ENCODE measurements at regions not wholly inside any gene's neighbourhood (a gene's known extent, or its start where the extent isn't known, plus 50 kb on each side); places are given as distances from the start of the nearest gene placed in this dataset.

DNA sequence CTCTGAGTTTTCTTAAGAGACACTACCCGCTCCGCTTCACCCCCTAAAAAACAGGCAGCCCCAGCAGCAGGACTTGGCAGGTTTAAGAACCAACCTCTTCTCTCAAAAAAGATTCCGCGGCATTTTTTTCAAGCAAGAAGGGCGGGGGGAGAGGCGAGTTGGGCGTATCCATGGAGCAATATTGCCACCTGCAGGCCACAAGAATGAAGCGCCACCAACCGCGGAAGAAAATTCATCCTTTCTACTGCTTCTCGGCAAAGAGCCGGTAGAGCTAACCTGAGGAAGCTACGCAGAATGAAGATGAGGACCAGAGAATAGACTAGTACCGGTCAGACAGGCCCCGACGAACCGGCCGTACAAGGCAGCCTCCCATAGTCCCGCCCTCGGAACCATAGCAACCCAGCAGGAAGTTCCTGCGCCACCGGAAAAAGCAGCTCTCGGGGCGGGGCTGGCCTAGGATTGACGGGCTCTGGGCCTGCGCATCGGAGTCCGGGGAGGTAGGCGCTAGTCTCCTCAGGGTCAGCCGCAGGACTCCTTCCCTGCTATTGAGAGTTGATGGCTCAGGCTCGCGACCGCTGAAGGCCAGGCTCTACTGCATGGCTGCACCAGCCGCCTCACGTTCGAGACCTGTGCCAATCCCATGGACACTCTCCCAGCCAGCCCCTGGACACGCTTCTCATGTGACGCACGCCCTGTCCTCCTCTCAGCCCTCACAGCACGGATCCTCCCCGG is 76.9 kb downstream of the MAGED4 start (continued):
- TF ChIP-seq ZNF654 (tag by site-specific recombination; IDR thresholded peaks at IDR 0.05; ENCODE audit: low read depth) (peak; percentile 99), ZSCAN30 (tag by site-specific recombination; IDR thresholded peaks at IDR 0.05) (0 out of 2 replicates have a peak, but pooled peaks have one; percentile 25), SALL2 (tag by site-specific recombination; IDR thresholded peaks at IDR 0.05; ENCODE audit: borderline replicate concordance) (no peak), MZF1 (tag by site-specific recombination; IDR thresholded peaks at IDR 0.05; ENCODE audit: borderline replicate concordance) (no peak), ZEB2 (tag by site-specific recombination; IDR thresholded peaks at IDR 0.05) (peak; percentile 84; the same call in 1 of the 2 replicates), ZNF394 (tag by site-specific recombination; IDR thresholded peaks at IDR 0.05; ENCODE audit: borderline replicate concordance) (peak; percentile 46), ZFP41 (tag by site-specific recombination; IDR thresholded peaks at IDR 0.05; ENCODE audit: borderline replicate concordance) (no peak), ZNF558 (tag by site-specific recombination; IDR thresholded peaks at IDR 0.05) (peak; percentile 19; the same call in 1 of the 2 replicates), HOXC10 (CRISPR knock-in tag; IDR thresholded peaks at IDR 0.05) (0 out of 2 replicates have a peak, but pooled peaks have one; percentile 69), KLF10 (tag by site-specific recombination; IDR thresholded peaks at IDR 0.05) (peak; percentile 63), ZNF830 (tag by site-specific recombination; IDR thresholded peaks at IDR 0.05; ENCODE audit: low read depth) (no peak), PRDM1 (tag by site-specific recombination; IDR thresholded peaks at IDR 0.05) (no peak), ZNF184 (tag by site-specific recombination; IDR thresholded peaks at IDR 0.05) (0 out of 2 replicates have a peak, but pooled peaks have one; percentile 49), ZNF548 (tag by site-specific recombination; IDR thresholded peaks at IDR 0.05) (no peak), TRIM28 (IDR thresholded peaks at IDR 0.05; ENCODE audit: borderline replicate concordance, low read length) (0 out of 2 replicates have a peak, but pooled peaks have one; percentile 54)
- TF ChIP-seq, protein P1, sequence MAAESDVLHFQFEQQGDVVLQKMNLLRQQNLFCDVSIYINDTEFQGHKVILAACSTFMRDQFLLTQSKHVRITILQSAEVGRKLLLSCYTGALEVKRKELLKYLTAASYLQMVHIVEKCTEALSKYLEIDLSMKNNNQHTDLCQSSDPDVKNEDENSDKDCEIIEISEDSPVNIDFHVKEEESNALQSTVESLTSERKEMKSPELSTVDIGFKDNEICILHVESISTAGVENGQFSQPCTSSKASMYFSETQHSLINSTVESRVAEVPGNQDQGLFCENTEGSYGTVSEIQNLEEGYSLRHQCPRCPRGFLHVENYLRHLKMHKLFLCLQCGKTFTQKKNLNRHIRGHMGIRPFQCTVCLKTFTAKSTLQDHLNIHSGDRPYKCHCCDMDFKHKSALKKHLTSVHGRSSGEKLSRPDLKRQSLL (tag by site-specific recombination; IDR thresholded peaks at IDR 0.05): no peak
- TF ChIP-seq, protein P2, sequence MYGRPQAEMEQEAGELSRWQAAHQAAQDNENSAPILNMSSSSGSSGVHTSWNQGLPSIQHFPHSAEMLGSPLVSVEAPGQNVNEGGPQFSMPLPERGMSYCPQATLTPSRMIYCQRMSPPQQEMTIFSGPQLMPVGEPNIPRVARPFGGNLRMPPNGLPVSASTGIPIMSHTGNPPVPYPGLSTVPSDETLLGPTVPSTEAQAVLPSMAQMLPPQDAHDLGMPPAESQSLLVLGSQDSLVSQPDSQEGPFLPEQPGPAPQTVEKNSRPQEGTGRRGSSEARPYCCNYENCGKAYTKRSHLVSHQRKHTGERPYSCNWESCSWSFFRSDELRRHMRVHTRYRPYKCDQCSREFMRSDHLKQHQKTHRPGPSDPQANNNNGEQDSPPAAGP (tag by site-specific recombination; IDR thresholded peaks at IDR 0.05): peak; percentile 68
- TF ChIP-seq, protein P3, sequence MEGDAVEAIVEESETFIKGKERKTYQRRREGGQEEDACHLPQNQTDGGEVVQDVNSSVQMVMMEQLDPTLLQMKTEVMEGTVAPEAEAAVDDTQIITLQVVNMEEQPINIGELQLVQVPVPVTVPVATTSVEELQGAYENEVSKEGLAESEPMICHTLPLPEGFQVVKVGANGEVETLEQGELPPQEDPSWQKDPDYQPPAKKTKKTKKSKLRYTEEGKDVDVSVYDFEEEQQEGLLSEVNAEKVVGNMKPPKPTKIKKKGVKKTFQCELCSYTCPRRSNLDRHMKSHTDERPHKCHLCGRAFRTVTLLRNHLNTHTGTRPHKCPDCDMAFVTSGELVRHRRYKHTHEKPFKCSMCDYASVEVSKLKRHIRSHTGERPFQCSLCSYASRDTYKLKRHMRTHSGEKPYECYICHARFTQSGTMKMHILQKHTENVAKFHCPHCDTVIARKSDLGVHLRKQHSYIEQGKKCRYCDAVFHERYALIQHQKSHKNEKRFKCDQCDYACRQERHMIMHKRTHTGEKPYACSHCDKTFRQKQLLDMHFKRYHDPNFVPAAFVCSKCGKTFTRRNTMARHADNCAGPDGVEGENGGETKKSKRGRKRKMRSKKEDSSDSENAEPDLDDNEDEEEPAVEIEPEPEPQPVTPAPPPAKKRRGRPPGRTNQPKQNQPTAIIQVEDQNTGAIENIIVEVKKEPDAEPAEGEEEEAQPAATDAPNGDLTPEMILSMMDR (tag by site-specific recombination; IDR thresholded peaks at IDR 0.05): peak; percentile 92
- TF ChIP-seq, protein P4, sequence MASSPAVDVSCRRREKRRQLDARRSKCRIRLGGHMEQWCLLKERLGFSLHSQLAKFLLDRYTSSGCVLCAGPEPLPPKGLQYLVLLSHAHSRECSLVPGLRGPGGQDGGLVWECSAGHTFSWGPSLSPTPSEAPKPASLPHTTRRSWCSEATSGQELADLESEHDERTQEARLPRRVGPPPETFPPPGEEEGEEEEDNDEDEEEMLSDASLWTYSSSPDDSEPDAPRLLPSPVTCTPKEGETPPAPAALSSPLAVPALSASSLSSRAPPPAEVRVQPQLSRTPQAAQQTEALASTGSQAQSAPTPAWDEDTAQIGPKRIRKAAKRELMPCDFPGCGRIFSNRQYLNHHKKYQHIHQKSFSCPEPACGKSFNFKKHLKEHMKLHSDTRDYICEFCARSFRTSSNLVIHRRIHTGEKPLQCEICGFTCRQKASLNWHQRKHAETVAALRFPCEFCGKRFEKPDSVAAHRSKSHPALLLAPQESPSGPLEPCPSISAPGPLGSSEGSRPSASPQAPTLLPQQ (tag by site-specific recombination; IDR thresholded peaks at IDR 0.05): peak; percentile 91
- TF ChIP-seq, protein P5, sequence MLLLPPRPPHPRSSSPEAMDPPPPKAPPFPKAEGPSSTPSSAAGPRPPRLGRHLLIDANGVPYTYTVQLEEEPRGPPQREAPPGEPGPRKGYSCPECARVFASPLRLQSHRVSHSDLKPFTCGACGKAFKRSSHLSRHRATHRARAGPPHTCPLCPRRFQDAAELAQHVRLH (tag by site-specific recombination; IDR thresholded peaks at IDR 0.05): peak; percentile 82; the same call in 1 of the 2 replicates
- TF ChIP-seq, protein P6, sequence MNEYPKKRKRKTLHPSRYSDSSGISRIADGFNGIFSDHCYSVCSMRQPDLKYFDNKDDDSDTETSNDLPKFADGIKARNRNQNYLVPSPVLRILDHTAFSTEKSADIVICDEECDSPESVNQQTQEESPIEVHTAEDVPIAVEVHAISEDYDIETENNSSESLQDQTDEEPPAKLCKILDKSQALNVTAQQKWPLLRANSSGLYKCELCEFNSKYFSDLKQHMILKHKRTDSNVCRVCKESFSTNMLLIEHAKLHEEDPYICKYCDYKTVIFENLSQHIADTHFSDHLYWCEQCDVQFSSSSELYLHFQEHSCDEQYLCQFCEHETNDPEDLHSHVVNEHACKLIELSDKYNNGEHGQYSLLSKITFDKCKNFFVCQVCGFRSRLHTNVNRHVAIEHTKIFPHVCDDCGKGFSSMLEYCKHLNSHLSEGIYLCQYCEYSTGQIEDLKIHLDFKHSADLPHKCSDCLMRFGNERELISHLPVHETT (tag by site-specific recombination; IDR thresholded peaks at IDR 0.05): peak; percentile 75
- TF ChIP-seq, protein P7, sequence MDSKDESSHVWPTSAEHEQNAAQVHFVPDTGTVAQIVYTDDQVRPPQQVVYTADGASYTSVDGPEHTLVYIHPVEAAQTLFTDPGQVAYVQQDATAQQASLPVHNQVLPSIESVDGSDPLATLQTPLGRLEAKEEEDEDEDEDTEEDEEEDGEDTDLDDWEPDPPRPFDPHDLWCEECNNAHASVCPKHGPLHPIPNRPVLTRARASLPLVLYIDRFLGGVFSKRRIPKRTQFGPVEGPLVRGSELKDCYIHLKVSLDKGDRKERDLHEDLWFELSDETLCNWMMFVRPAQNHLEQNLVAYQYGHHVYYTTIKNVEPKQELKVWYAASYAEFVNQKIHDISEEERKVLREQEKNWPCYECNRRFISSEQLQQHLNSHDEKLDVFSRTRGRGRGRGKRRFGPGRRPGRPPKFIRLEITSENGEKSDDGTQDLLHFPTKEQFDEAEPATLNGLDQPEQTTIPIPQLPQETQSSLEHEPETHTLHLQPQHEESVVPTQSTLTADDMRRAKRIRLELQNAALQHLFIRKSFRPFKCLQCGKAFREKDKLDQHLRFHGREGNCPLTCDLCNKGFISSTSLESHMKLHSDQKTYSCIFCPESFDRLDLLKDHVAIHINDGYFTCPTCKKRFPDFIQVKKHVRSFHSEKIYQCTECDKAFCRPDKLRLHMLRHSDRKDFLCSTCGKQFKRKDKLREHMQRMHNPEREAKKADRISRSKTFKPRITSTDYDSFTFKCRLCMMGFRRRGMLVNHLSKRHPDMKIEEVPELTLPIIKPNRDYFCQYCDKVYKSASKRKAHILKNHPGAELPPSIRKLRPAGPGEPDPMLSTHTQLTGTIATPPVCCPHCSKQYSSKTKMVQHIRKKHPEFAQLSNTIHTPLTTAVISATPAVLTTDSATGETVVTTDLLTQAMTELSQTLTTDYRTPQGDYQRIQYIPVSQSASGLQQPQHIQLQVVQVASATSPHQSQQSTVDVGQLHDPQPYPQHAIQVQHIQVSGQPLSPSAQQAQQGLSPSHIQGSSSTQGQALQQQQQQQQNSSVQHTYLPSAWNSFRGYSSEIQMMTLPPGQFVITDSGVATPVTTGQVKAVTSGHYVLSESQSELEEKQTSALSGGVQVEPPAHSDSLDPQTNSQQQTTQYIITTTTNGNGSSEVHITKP (tag by site-specific recombination; IDR thresholded peaks at IDR 0.05): peak; percentile 69
- TF ChIP-seq, protein P8, sequence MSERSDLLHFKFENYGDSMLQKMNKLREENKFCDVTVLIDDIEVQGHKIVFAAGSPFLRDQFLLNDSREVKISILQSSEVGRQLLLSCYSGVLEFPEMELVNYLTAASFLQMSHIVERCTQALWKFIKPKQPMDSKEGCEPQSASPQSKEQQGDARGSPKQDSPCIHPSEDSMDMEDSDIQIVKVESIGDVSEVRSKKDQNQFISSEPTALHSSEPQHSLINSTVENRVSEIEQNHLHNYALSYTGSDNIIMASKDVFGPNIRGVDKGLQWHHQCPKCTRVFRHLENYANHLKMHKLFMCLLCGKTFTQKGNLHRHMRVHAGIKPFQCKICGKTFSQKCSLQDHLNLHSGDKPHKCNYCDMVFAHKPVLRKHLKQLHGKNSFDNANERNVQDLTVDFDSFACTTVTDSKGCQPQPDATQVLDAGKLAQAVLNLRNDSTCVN (tag by site-specific recombination; optimal IDR thresholded peaks at IDR 0.05): peak; percentile 19
- TF ChIP-seq, protein P9, sequence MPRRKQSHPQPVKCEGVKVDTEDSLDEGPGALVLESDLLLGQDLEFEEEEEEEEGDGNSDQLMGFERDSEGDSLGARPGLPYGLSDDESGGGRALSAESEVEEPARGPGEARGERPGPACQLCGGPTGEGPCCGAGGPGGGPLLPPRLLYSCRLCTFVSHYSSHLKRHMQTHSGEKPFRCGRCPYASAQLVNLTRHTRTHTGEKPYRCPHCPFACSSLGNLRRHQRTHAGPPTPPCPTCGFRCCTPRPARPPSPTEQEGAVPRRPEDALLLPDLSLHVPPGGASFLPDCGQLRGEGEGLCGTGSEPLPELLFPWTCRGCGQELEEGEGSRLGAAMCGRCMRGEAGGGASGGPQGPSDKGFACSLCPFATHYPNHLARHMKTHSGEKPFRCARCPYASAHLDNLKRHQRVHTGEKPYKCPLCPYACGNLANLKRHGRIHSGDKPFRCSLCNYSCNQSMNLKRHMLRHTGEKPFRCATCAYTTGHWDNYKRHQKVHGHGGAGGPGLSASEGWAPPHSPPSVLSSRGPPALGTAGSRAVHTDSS (tag by site-specific recombination; IDR thresholded peaks at IDR 0.05): 0 out of 2 replicates have a peak, but pooled peaks have one; percentile 39
